HG03342 (cell line): ENCODE measurements at regions not wholly inside any gene's neighbourhood (a gene's known extent, or its start where the extent isn't known, plus 50 kb on each side); places are given as distances from the start of the nearest gene placed in this dataset.

Experiments used
- ATAC-seq: cut with Tn5 transposase; IDR thresholded peaks from one replicate; pipeline ENCODE4 v1.9.1; 2021; ENCODE audit warnings: mild to moderate bottlenecking, moderate library complexity; ENCODE audit not compliant: unreplicated experiment

- ATAC-seq, result no peak
Measured at GRCh38 chr4:181582595-181582994, 660.6 kb upstream of the TENM3 start.

- no peak for ATAC-seq
Measured at GRCh38 chr4:181588733-181589302, 654.4 kb upstream of the TENM3 start.

- no peak for ATAC-seq
Measured at GRCh38 chr4:181592221-181592745, 650.9 kb upstream of the TENM3 start.

GRCh38 chr4:181593703-181594102 is 649.5 kb upstream of the TENM3 start:
- ATAC-seq, result no peak

GRCh38 chr4:181594188-181594587 is 649.0 kb upstream of the TENM3 start:
- no peak for ATAC-seq

GRCh38 chr4:181595716-181596115 is 647.5 kb upstream of the TENM3 start:
- ATAC-seq, result no peak

- ATAC-seq, result no peak
Measured at GRCh38 chr4:181597766-181598165, 645.4 kb upstream of the TENM3 start.

GRCh38 chr4:181599134-181599533 is 644.1 kb upstream of the TENM3 start:
- no peak for ATAC-seq

- ATAC-seq, result no peak
Measured at GRCh38 chr4:181601103-181601502, 642.1 kb upstream of the TENM3 start.

GRCh38 chr4:181604546-181604945 is 638.7 kb upstream of the TENM3 start:
- ATAC-seq, result no peak

GRCh38 chr4:181606300-181606699 is 636.9 kb upstream of the TENM3 start:
- ATAC-seq, result no peak

GRCh38 chr4:181608181-181608580 is 635.0 kb upstream of the TENM3 start:
- no peak for ATAC-seq

- ATAC-seq, result no peak
Measured at GRCh38 chr4:181611033-181611711, 632.0 kb upstream of the TENM3 start.

- ATAC-seq, result no peak
Measured at GRCh38 chr4:181611946-181612600, 631.1 kb upstream of the TENM3 start.

GRCh38 chr4:181613200-181613599 is 630.0 kb upstream of the TENM3 start:
- no peak for ATAC-seq

GRCh38 chr4:181618038-181618618 is 625.1 kb upstream of the TENM3 start:
- no peak for ATAC-seq

- ATAC-seq, result no peak
Measured at GRCh38 chr4:181618896-181619295, 624.3 kb upstream of the TENM3 start.

GRCh38 chr4:181619651-181620050 is 623.6 kb upstream of the TENM3 start:
- ATAC-seq, result no peak

- ATAC-seq, result no peak
Measured at GRCh38 chr4:181637186-181638105, 605.8 kb upstream of the TENM3 start.

- ATAC-seq, result no peak
Measured at GRCh38 chr4:181643466-181643865, 599.7 kb upstream of the TENM3 start.

- no peak for ATAC-seq
Measured at GRCh38 chr4:181645489-181645888, 597.7 kb upstream of the TENM3 start.
